GM23248 (cell line): ENCODE measurements at regions not wholly inside any gene's neighbourhood (a gene's known extent, or its start where the extent isn't known, plus 50 kb on each side); places are given as distances from the start of the nearest gene placed in this dataset.

Source experiments
- EZH2 ChIP-seq: fragments of 200-600 bp; sonication (generic); IDR thresholded peaks from 2 replicates; pipeline ENCODE4 v1.6.1; 2018; ENCODE audit warnings: antibody characterized with exemption, mild to moderate bottlenecking; ENCODE audit not compliant: insufficient read depth, poor library complexity, severe bottlenecking
- EZH2phosphoT487 ChIP-seq: fragments of 200-600 bp; sonication (generic); IDR thresholded peaks from 2 replicates; pipeline ENCODE4 v1.6.1; 2018; ENCODE audit warnings: antibody characterized with exemption, moderate library complexity, mild to moderate bottlenecking, low read depth; ENCODE audit not compliant: insufficient read depth

DNA sequence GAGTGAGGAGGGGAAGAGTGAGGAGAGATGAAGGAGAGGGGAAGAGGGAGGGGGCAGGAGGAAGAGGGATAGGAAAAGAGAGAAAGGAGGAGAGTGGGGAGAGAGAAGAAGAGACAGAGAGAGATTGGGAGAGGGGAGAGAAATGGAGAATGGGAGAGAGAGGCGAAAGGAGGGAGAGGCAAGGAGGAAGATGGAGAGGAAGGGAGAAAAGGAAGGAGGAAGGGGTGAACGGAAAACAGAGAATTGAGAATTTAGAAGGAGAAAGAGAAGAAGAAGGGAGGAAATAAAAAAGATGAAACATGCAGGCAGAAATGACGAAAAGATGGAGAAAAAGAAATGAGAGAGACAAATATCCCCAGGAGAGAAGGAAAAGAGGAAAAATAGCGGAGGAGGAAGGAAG is 502.8 kb downstream of the MN1 start:
- TF ChIP-seq EZH2 (no peak), EZH2phosphoT487 (no peak)
